ENCODE measurements at regions not wholly inside any gene's neighbourhood (a gene's known extent, or its start where the extent isn't known, plus 50 kb on each side); places are given as distances from the start of the nearest gene placed in this dataset.
A peak's percentile ranks its signal among the peaks of the same experiment; 100 is the strongest.

DNA sequence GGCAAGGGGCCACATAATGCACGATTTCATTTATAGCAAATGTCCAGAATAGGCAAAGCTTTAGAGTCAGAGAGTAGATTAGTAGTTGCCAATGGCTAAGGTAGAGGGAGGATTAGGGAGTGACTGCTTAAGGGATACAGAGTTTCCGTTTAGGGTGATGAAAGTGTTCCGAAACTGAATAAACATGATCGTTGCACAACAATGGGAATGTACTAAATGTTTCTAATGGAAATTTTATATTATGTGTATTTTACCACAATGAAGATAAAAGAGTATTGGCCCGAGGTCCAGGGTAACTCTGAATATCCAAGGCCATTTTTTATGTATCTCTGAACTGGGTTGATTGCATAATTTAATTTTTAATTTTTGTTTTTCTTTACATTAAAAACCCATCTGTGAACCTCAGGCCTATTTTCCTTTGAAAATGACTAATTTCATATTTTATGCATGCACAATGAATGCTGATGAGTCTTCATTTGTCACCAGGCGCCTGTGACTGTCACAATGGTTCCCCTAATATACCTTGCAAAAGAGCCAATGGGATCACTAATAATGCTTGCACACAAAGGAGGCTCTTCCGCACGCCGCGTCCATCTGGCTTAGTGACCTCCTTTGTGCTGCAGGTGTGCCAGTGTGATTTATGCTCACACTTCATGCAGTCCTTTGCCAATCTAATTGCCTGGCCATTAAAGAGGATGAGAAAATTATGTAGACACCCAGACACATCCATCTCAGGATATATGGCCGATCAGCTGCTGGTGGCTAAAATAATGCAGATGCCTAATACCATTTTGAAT lies 612.5 kb downstream of the CDH26 start:
- Mint-ChIP-seq H3K4me1 (peaks cover 5% of the 10 kb centered on the region), H3K27me3 (ENCODE audit: low read depth) (no peaks in the 10 kb centered on the region), H3K4me3 (no peak overlapping the region), H3K27ac (ENCODE audit: unreplicated experiment) (no peak overlapping the region), H3K36me3 (ENCODE audit: low read depth) (no peaks in the 10 kb centered on the region), H3K9me3 (no peaks in the 10 kb centered on the region)
- TF ChIP-seq, protein P1, sequence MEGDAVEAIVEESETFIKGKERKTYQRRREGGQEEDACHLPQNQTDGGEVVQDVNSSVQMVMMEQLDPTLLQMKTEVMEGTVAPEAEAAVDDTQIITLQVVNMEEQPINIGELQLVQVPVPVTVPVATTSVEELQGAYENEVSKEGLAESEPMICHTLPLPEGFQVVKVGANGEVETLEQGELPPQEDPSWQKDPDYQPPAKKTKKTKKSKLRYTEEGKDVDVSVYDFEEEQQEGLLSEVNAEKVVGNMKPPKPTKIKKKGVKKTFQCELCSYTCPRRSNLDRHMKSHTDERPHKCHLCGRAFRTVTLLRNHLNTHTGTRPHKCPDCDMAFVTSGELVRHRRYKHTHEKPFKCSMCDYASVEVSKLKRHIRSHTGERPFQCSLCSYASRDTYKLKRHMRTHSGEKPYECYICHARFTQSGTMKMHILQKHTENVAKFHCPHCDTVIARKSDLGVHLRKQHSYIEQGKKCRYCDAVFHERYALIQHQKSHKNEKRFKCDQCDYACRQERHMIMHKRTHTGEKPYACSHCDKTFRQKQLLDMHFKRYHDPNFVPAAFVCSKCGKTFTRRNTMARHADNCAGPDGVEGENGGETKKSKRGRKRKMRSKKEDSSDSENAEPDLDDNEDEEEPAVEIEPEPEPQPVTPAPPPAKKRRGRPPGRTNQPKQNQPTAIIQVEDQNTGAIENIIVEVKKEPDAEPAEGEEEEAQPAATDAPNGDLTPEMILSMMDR (conservative IDR thresholded peaks at IDR 0.05), result no peak
- no peak for DNase-seq (ENCODE audit: low read depth, low spot score)

DNA sequence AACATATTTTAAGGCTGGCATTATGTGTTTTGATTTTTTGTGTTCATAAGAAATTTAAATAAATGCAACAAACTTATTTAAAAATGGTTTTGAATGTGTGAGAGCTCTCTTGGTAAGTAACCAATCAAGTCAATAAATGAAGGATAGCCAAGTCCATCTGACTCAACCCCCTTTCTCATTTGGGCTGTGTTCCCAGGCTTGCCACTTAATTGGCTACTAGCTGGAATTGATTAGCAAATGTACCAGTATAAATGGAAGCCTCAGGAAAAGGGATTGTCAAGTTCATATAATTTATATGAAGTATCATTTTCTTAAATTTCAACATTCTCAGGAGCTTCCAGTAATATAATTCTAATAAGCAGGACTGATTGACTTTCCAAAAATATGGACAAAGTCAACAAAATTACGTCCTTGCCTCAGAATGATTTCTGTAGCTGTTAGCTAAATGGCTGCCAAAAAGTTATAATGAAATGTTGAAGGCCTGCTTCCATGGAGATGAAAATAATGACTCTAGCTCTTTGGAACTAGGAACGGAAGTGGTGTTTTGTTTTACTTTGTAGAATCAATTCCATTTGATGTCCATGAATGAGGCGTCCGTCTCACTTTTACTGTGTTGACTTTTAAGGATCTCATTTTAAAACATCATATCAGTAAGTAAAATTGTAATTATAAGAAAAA lies 614.9 kb downstream of the CDH26 start:
- TF ChIP-seq, protein P1 (conservative IDR thresholded peaks at IDR 0.05), result no peak
- Mint-ChIP-seq H3K4me3 (no peak overlapping the region), H3K27me3 (ENCODE audit: low read depth) (no peaks in the 10 kb centered on the region), H3K4me1 (peaks cover 11% of the 10 kb centered on the region), H3K36me3 (ENCODE audit: low read depth) (no peaks in the 10 kb centered on the region), H3K9me3 (no peaks in the 10 kb centered on the region), H3K27ac (ENCODE audit: unreplicated experiment) (no peak overlapping the region)
- DNase-seq (ENCODE audit: low read depth, low spot score), result no peak

DNA sequence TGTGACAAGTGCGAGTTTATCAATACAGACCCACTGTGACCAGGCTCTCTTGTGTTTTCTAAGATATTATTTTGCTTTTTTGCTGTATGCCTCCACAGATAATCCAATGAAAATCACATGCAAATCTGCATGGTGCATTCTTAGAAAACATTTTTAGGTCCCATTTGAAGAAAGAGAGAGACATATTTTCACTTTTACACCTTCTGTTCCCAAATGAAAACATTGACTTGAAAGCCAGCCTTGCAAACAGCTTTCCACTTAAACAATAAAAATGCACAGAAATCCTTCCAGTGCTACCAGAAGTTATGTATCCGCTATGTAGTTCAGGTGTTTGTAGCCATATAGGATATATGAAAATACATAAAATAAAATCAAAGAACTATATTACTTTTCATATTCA lies 618.0 kb downstream of the CDH26 start:
- no peak for DNase-seq (ENCODE audit: low read depth, low spot score)
- Mint-ChIP-seq H3K27ac (ENCODE audit: unreplicated experiment) (no peak overlapping the region), H3K9me3 (peaks cover 4% of the 10 kb centered on the region), H3K36me3 (ENCODE audit: low read depth) (peaks cover 4% of the 10 kb centered on the region), H3K27me3 (ENCODE audit: low read depth) (no peaks in the 10 kb centered on the region), H3K4me3 (no peak overlapping the region), H3K4me1 (peaks cover 22% of the 10 kb centered on the region)
- TF ChIP-seq, protein P1 (conservative IDR thresholded peaks at IDR 0.05), result no peak

DNA sequence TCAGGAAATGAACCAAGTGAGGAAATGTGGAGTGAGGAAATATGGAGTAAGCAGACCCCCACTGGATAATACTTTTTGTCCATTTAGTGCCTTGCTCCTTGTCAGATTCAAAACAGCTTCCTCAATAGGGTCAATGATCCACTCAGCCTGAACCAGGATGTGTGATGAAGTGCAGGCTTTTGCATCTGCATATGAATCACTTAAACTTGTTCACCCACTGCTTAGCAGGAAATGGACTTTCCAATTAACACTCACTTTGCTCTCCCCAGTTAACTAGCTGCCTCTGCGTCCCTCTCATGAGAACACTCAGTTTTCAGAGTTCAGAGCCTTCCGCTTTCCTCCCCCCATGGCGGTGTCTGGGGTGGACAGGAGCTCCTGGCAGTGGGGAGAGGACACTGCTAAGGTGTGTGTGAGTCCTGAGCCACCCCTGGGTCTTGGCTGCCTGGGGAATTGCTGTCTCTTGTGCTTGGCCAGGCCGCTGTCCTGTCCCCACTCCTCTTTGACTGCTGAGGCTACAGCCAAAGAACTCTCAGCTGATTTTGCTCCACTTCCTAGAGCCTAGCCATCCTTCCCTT lies 621.8 kb downstream of the CDH26 start:
- no peaks in the 10 kb centered on the region for H3K27me3 Mint-ChIP-seq (ENCODE audit: low read depth)
- peak overlapping the region; percentile 28 for H3K27ac Mint-ChIP-seq (ENCODE audit: unreplicated experiment)

DNA sequence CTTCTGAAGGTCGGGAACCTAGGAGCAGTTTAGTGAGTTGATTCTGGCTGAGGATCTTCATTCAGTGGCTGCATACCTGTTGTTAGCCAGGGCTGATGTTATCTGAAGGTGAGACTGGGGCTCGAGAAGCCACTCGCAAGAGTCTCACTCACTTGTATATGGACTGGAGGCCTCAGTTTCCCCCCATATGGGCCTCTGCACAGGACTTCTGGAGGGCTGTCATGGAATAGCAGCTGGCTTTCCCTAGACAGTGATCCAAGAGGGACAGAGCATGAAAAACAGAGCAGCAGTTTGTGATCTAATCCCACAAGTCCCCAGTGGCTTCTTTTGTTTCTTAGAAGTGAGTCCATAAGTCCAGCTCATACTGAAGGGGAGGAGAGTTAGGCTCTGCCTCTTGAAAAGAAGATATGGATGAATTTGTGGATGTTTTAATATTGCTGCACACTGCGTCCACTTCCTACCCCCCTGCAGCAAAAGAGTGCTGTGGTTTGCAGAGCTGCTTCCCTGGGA lies 623.4 kb downstream of the CDH26 start:
- Mint-ChIP-seq H3K4me1 (peaks cover 47% of the 10 kb centered on the region), H3K27ac (ENCODE audit: unreplicated experiment) (no peak overlapping the region), H3K27me3 (ENCODE audit: low read depth) (no peaks in the 10 kb centered on the region), H3K36me3 (ENCODE audit: low read depth) (peaks cover 4% of the 10 kb centered on the region), H3K4me3 (no peak overlapping the region), H3K9me3 (peaks cover 4% of the 10 kb centered on the region)
- DNase-seq (ENCODE audit: low read depth, low spot score), result no peak
- TF ChIP-seq, protein P1 (conservative IDR thresholded peaks at IDR 0.05), result no peak

More for the DNA sequence above, 621.8 kb downstream of the CDH26 start:
- Mint-ChIP-seq H3K4me3 (no peak overlapping the region), H3K36me3 (ENCODE audit: low read depth) (peaks cover 4% of the 10 kb centered on the region), H3K9me3 (peaks cover 4% of the 10 kb centered on the region), H3K4me1 (peaks cover 42% of the 10 kb centered on the region)
- no peak for DNase-seq (ENCODE audit: low read depth, low spot score)
- TF ChIP-seq, protein P1 (conservative IDR thresholded peaks at IDR 0.05), result no peak

All from neural crest cell (in vitro differentiated cells).